WERI-Rb-1 (cell line): ENCODE measurements at regions not wholly inside any gene's neighbourhood (a gene's known extent, or its start where the extent isn't known, plus 50 kb on each side); places are given as distances from the start of the nearest gene placed in this dataset.

ENCODE experiments used
- DNase-seq: peaks from one replicate; pipeline ENCODE4 v3.0.0-alpha.2; 2020
- H3K27ac ChIP-seq: fragments of 250-450 bp; sonication (Bioruptor Pico); 2 replicates; pipeline ENCODE4 v1.5.1; 2020; ENCODE audit warnings: mild to moderate bottlenecking, moderate library complexity
- H3K27me3 ChIP-seq: fragments of 250-450 bp; sonication (Bioruptor Pico); 2 replicates; pipeline ENCODE4 v1.5.1; 2021; ENCODE audit warnings: mild to moderate bottlenecking, low read depth, moderate library complexity; ENCODE audit not compliant: insufficient read depth, severe bottlenecking
- H3K36me3 ChIP-seq: fragments of 250-450 bp; sonication (Bioruptor Pico); 2 replicates; pipeline ENCODE4 v1.5.1; 2020; ENCODE audit warnings: mild to moderate bottlenecking, moderate library complexity
- H3K4me3 ChIP-seq: 2 replicates; pipeline ENCODE4 v1.5.1; 2011; ENCODE audit warnings: low read depth, mild to moderate bottlenecking, control low read depth, low read length
- H3K9me3 ChIP-seq: fragments of 250-450 bp; sonication (Bioruptor Pico); 2 replicates; pipeline ENCODE4 v1.5.1; 2021; ENCODE audit warnings: mild to moderate bottlenecking, moderate library complexity; ENCODE audit not compliant: severe bottlenecking
- CTCF ChIP-seq: IDR thresholded peaks from 2 replicates; pipeline ENCODE4 v1.5.1; 2011; ENCODE audit warnings: low read depth, mild to moderate bottlenecking, control low read depth, inconsistent platforms, low read length

DNA sequence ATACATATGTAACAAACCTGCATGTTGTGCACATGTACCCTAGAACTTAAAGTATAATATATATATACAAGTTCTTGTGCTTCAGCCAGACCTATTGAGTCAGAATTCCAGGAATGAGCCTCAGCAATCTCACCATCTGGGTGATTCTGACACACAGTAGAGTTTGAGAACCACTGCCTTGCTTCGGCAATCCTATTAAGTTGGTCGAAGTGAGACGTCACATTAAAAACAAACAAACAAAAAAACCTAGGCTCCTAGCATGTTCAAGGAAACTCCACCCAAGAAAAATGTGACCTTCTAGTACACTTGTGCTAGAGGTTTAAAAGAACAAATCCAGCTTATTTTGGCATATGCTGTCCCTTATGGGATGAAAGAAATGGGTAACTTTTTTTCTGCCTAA lies 115.8 kb downstream of the SINHCAF start:
- no peaks in the 10 kb centered on the region for H3K9me3 ChIP-seq
- H3K4me3 ChIP-seq = no peak overlapping the region
- no peak for DNase-seq
- H3K27ac ChIP-seq = no peak overlapping the region
- H3K27me3 ChIP-seq = no peaks in the 10 kb centered on the region
- TF ChIP-seq CTCF = no peak
- no peaks in the 10 kb centered on the region for H3K36me3 ChIP-seq

GRCh38 chr12:31210541-31210940 lies 115.4 kb downstream of the SINHCAF start:
- no peaks in the 10 kb centered on the region for H3K9me3 ChIP-seq
- no peak for TF ChIP-seq CTCF
- no peak overlapping the region for H3K4me3 ChIP-seq
- H3K36me3 ChIP-seq = no peaks in the 10 kb centered on the region
- no peak for DNase-seq
- H3K27ac ChIP-seq = no peak overlapping the region
- H3K27me3 ChIP-seq = no peaks in the 10 kb centered on the region

GRCh38 chr12:31214626-31215517 lies 111.1 kb downstream of the SINHCAF start:
- Histone ChIP-seq H3K9me3 (no peaks in the 10 kb centered on the region), H3K4me3 (no peak overlapping the region), H3K36me3 (no peaks in the 10 kb centered on the region), H3K27me3 (no peaks in the 10 kb centered on the region), H3K27ac (no peak overlapping the region)
- no peak for TF ChIP-seq CTCF
- no peak for DNase-seq

- no peaks in the 10 kb centered on the region for H3K36me3 ChIP-seq
- H3K4me3 ChIP-seq = no peak overlapping the region
- DNase-seq = no peak
- H3K27ac ChIP-seq = no peak overlapping the region
- H3K9me3 ChIP-seq = no peaks in the 10 kb centered on the region
- TF ChIP-seq CTCF = 0 out of 2 replicates have a peak, but pooled peaks have one; percentile 2
- no peaks in the 10 kb centered on the region for H3K27me3 ChIP-seq
Measured at GRCh38 chr12:31215518-31216232, 110.3 kb downstream of the SINHCAF start.

GRCh38 chr12:31216479-31216878 lies 109.5 kb downstream of the SINHCAF start:
- DNase-seq = no peak
- Histone ChIP-seq H3K27ac (no peak overlapping the region), H3K36me3 (no peaks in the 10 kb centered on the region), H3K27me3 (no peaks in the 10 kb centered on the region), H3K9me3 (no peaks in the 10 kb centered on the region), H3K4me3 (no peak overlapping the region)
- TF ChIP-seq CTCF = no peak
